ENCODE measurements at regions not wholly inside any gene's neighbourhood (a gene's known extent, or its start where the extent isn't known, plus 50 kb on each side); places are given as distances from the start of the nearest gene placed in this dataset.

DNA sequence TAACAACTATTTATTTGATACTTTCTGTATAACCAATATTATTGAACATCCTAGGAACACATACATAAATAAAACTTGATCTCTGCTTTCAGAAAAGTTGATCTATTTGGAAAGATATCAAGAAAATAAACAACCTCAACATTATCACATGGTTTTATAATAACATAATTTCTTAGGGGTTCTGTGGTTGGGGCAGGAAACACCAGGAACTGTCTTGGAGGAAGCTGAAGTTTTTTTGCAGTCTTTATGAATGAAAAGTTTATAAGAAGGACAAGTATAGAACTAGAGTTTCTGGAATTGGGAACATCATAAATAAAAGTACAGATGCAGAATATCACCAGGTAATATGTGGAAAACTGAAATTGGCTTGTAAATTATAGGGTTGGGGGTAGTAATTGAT is 296.1 kb downstream of the TAF11L14 start:
- no peak overlapping the region for H3K4me3 ChIP-seq
- no peaks in the 10 kb centered on the region for H3K4me1 ChIP-seq
- no peaks in the 10 kb centered on the region for H3K36me3 ChIP-seq
- DNase-seq, result no peak
- intact Hi-C loops (cut with DNase I; ENCODE audit: low total_unique reads), result no loop called here
- no peaks in the 10 kb centered on the region for H3K27me3 ChIP-seq
- H3K9me3 ChIP-seq, result peaks cover 0 to 36% (median 22%) of the 10 kb centered on the region in 4 donors
- TF ChIP-seq POLR2A (IDR thresholded peaks at IDR 0.05) (no peak), POLR2AphosphoS5 (IDR thresholded peaks at IDR 0.05) (no peak), EP300 (IDR thresholded peaks at IDR 0.05) (no peak)
- TF ChIP-seq, protein P1, sequence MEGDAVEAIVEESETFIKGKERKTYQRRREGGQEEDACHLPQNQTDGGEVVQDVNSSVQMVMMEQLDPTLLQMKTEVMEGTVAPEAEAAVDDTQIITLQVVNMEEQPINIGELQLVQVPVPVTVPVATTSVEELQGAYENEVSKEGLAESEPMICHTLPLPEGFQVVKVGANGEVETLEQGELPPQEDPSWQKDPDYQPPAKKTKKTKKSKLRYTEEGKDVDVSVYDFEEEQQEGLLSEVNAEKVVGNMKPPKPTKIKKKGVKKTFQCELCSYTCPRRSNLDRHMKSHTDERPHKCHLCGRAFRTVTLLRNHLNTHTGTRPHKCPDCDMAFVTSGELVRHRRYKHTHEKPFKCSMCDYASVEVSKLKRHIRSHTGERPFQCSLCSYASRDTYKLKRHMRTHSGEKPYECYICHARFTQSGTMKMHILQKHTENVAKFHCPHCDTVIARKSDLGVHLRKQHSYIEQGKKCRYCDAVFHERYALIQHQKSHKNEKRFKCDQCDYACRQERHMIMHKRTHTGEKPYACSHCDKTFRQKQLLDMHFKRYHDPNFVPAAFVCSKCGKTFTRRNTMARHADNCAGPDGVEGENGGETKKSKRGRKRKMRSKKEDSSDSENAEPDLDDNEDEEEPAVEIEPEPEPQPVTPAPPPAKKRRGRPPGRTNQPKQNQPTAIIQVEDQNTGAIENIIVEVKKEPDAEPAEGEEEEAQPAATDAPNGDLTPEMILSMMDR (IDR thresholded peaks at IDR 0.05), result no peak
- H3K27ac ChIP-seq, result no peak overlapping the region

DNA sequence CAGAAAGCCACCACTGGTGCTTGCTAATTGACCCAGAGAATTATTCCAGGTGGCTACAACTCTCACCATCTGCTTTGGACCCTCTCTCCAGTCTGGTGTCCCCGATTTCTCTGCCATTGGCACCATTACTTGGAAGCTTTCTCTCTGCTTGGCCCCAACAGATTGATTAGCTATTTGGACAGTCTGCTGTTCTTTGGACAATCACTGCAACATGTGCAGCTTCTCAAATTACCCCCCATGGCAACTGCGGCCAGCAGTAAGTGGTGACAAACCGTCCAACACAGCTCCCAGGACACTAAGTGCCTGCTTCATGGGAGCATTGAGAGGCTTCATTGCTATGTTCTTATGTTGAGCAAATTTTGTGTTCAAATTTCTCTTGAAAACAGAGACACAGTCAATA is 309.8 kb downstream of the TAF11L14 start:
- DNase-seq, result no peak
- Histone ChIP-seq H3K27ac (no peak overlapping the region), H3K4me3 (no peak overlapping the region), H3K27me3 (no peaks in the 10 kb centered on the region), H3K36me3 (no peaks in the 10 kb centered on the region), H3K4me1 (no peaks in the 10 kb centered on the region), H3K9me3 (peaks cover 0 to 17% (median 2%) of the 10 kb centered on the region in 4 donors)
- intact Hi-C loops (cut with DNase I; ENCODE audit: low total_unique reads), result no loop called here
- WGBS, 5 donors, result 52 to 79% (median 68%) methylated on average over 3 of the region's 3 CpGs
- no peak for TF ChIP-seq POLR2AphosphoS5 (IDR thresholded peaks at IDR 0.05)
- TF ChIP-seq, protein P1 (IDR thresholded peaks at IDR 0.05), result no peak
- TF ChIP-seq EP300 (IDR thresholded peaks at IDR 0.05), result no peak
- TF ChIP-seq POLR2A (IDR thresholded peaks at IDR 0.05), result no peak

DNA sequence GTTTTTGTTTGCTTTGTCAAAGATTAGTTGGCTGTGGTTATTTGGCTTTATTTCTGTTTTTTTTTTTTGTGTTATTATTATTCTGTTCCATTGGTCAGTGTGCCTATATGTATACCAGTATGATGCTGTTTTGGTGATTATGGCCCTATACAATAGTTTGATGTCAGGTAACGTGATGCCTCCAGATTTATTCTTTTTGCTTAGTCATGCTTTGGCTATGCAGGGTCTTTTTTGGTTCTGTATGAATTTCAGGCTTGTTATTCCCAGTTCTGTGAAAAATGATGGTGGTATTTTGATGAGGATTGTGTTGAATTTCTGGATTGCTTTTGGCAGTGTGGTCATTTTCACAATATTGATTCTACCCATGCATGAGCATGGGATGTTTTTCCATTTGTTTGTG is 312.8 kb downstream of the TAF11L14 start:
- Histone ChIP-seq H3K36me3 (no peaks in the 10 kb centered on the region), H3K27me3 (no peaks in the 10 kb centered on the region), H3K27ac (no peak overlapping the region), H3K4me1 (no peaks in the 10 kb centered on the region), H3K9me3 (peaks cover 0 to 35% (median 8%) of the 10 kb centered on the region in 4 donors), H3K4me3 (no peak overlapping the region)
- 48 to 81% (median 63%) methylated on average over 1 of the region's 1 CpG for WGBS, 5 donors
- TF ChIP-seq POLR2A (IDR thresholded peaks at IDR 0.05), result no peak
- no peak for TF ChIP-seq POLR2AphosphoS5 (IDR thresholded peaks at IDR 0.05)
- TF ChIP-seq, protein P1 (IDR thresholded peaks at IDR 0.05), result no peak
- no peak for TF ChIP-seq EP300 (IDR thresholded peaks at IDR 0.05)
- intact Hi-C loops (cut with DNase I; ENCODE audit: low total_unique reads), result no loop called here
- no peak for DNase-seq

DNA sequence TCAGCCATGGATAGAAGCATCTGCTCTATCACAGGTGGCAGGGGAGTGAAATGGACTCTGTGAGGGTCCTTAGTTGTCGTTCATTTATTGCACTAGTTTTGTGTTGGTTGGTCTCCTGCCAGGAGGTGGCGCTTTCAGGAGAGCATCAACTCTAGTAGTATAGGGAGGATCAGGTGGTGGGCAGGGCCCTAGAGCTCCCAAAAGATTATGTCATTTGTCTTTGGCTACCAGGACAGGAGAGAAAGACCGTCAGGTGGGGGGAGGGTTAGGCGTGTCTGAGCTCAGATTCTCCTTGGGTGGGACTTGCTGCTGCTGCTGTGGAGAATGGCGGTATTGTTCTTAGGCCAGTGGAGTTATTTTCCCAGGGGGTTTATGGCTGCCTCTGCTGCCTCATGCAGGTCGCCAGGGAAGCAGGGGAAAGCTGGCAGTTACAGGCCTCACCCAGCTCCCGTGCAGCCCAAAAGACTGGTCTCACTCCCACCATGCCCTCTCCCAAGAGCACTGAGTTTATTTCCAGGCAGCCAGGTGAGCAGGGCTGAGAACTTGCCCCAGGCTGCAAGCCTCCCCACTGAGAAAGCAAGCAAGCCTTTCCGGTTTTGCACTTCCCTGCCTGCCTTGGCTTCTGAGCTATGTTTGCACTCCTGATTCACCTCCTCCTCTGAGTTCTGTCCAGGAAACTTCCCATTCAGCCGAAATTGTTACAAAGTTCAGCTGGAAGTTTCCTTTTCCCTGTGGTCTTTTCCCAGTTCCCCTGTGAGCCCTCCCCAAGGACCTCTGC is 317.3 kb downstream of the TAF11L14 start:
- WGBS, 5 donors, result 57 to 69% (median 65%) methylated on average over 9 of the region's 9 CpGs
- Histone ChIP-seq H3K27me3 (no peaks in the 10 kb centered on the region), H3K4me3 (no peak overlapping the region), H3K27ac (no peak overlapping the region), H3K36me3 (no peaks in the 10 kb centered on the region), H3K4me1 (no peaks in the 10 kb centered on the region), H3K9me3 (peaks cover 0 to 24% (median 10%) of the 10 kb centered on the region in 4 donors)
- TF ChIP-seq POLR2A (IDR thresholded peaks at IDR 0.05) (no peak), POLR2AphosphoS5 (IDR thresholded peaks at IDR 0.05) (no peak), EP300 (IDR thresholded peaks at IDR 0.05) (no peak)
- TF ChIP-seq, protein P1 (IDR thresholded peaks at IDR 0.05), result no peak
- DNase-seq, result peak in 1 of 2 donors; percentile 28
- intact Hi-C loops (cut with DNase I; ENCODE audit: low total_unique reads), result no loop called here
